MM.1S (cell line): ENCODE measurements at regions not wholly inside any gene's neighbourhood (a gene's known extent, or its start where the extent isn't known, plus 50 kb on each side); places are given as distances from the start of the nearest gene placed in this dataset.

Source experiments
- DNase-seq: peaks from one replicate; pipeline ENCODE4 v3.0.0-alpha.2; 2015
- H2AFZ ChIP-seq: fragments of 300-600 bp; sonication (generic); 2 replicates; pipeline ENCODE4 v1.6.0; 2016; ENCODE audit warnings: antibody characterized with exemption, low read length
- H3F3A ChIP-seq: fragments of 300-600 bp; sonication (generic); 2 replicates; pipeline ENCODE4 v1.6.1; 2016; ENCODE audit warnings: mild to moderate bottlenecking, antibody characterized with exemption, low read length, moderate library complexity, mixed read lengths; ENCODE audit not compliant: insufficient read depth
- H3K27ac ChIP-seq: fragments of 300-600 bp; sonication (generic); 2 replicates; pipeline ENCODE4 v1.5.1; 2016; ENCODE audit warnings: mild to moderate bottlenecking, low read length
- H3K27me3 ChIP-seq: fragments of 300-600 bp; sonication (generic); replicated peaks from 2 replicates; pipeline ENCODE4 v1.6.0; 2016; ENCODE audit warnings: low read length; ENCODE audit not compliant: insufficient read depth
- H3K36me3 ChIP-seq: fragments of 300-600 bp; sonication (generic); replicated peaks from 2 replicates; pipeline ENCODE4 v1.6.1; 2016; ENCODE audit warnings: mild to moderate bottlenecking, low read length, mixed read lengths; ENCODE audit not compliant: insufficient read depth
- H3K4me1 ChIP-seq: fragments of 300-600 bp; sonication (generic); 2 replicates; pipeline ENCODE4 v1.6.1; 2016; ENCODE audit warnings: low read length, mixed read lengths
- H3K4me2 ChIP-seq: fragments of 300-600 bp; sonication (generic); 2 replicates; pipeline ENCODE4 v1.6.0; 2016; ENCODE audit warnings: low read depth, low read length
- H3K4me3 ChIP-seq: fragments of 300-600 bp; sonication (generic); 2 replicates; pipeline ENCODE4 v1.5.1; 2016; ENCODE audit warnings: low read length, mixed read lengths
- H3K79me2 ChIP-seq: fragments of 300-600 bp; sonication (generic); 2 replicates; pipeline ENCODE4 v1.6.1; 2016; ENCODE audit warnings: mixed run types, low read length, mixed read lengths
- H3K9ac ChIP-seq: fragments of 300-600 bp; sonication (generic); 2 replicates; pipeline ENCODE4 v1.6.1; 2016; ENCODE audit warnings: low read length, mixed read lengths
- H3K9me2 ChIP-seq: fragments of 300-600 bp; sonication (generic); replicated peaks from 2 replicates; pipeline ENCODE4 v1.6.1; 2016; ENCODE audit warnings: mild to moderate bottlenecking, low read length, mixed read lengths; ENCODE audit not compliant: insufficient read depth
- H3K9me3 ChIP-seq: fragments of 300-600 bp; sonication (generic); replicated peaks from 2 replicates; pipeline ENCODE4 v1.6.1; 2016; ENCODE audit warnings: mild to moderate bottlenecking, low read length, mixed read lengths; ENCODE audit not compliant: insufficient read depth
- H4K20me1 ChIP-seq: fragments of 300-600 bp; sonication (generic); 2 replicates; pipeline ENCODE4 v1.6.1; 2016; ENCODE audit warnings: mild to moderate bottlenecking, low read length, moderate library complexity, mixed read lengths; ENCODE audit not compliant: insufficient read depth
- EZH2 ChIP-seq: fragments of 300-600 bp; sonication (generic); optimal IDR thresholded peaks from 2 replicates; pipeline ENCODE3; 2017; ENCODE audit warnings: low read depth, mild to moderate bottlenecking, antibody characterized with exemption, low read length, mixed read lengths
- EZH2phosphoT487 ChIP-seq: fragments of 300-600 bp; sonication (generic); IDR thresholded peaks from 2 replicates; pipeline ENCODE4 v1.6.1; 2018; ENCODE audit warnings: antibody characterized with exemption, low read length
- TF ChIP-seq, protein P1 (sequence below): fragments of 300-600 bp; sonication (generic); IDR thresholded peaks from 2 replicates; pipeline ENCODE4 v1.5.1; 2016; ENCODE audit warnings: antibody characterized with exemption, low read length, mixed read lengths

DNA sequence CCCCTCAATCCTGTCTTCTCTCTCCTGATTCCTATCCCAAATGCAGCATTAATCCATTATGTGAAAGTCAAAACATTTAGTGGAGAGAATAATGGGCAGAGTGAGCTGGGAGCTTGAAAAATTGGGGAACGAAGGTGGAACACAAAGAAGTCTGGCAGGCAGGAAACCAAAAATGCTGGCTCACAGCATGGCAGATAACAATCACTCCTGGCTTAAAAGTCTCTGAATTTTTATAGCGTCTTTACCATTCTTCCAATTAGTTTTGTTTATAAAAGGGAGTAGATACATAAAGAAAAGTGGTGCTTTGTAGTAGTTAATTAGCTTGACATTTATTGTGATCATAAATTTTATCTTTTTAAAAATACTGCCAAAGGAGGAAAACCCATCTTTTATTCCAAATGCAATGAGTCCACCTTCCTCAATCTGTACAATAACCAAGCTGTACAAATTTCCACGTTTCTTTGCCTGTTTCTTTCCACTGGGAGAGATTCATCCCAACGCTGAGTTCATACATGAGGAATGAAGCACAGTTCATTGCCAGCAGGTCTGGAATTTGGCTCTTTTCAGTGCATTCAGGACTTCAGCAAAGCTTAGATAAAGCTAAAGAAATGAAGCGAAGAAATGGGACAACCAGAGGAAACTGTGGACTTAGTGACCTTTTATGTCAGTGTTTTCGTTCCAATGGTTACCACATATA, 174.7 kb downstream of the HMHB1 start:
- Histone ChIP-seq H3F3A (no peaks in the 10 kb centered on the region), H2AFZ (no peak overlapping the region), H3K4me1 (no peaks in the 10 kb centered on the region), H3K27me3 (no peaks in the 10 kb centered on the region), H3K79me2 (no peaks in the 10 kb centered on the region), H3K9me2 (no peaks in the 10 kb centered on the region), H3K9ac (no peak overlapping the region), H4K20me1 (no peaks in the 10 kb centered on the region), H3K4me3 (no peak overlapping the region), H3K4me2 (no peak overlapping the region), H3K27ac (no peak overlapping the region), H3K36me3 (no peaks in the 10 kb centered on the region), H3K9me3 (no peaks in the 10 kb centered on the region)
- no peak for DNase-seq
- no peak for TF ChIP-seq EZH2phosphoT487
- TF ChIP-seq EZH2: no peak

DNA sequence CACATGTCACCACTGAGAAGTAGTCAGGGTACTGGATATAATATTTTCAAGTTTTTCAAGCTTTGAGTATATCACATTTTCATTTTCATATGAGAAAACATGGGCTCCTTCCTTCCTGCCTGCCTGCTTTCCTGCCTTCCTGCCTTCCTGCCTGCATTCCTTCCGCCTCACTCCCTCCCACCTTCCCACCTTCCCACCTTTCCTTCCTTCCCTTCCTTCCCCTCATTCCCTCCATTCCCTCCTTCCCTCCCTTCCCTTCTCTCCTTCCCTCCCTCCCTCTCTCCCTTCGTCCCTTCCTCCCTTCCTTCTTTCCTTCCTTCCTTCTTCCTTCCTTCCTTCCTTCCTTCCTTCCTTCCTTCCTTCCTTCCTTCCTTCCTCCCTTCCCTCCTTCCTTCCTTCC, 175.3 kb downstream of the HMHB1 start:
- Histone ChIP-seq H4K20me1 (no peaks in the 10 kb centered on the region), H3F3A (no peaks in the 10 kb centered on the region), H2AFZ (no peak overlapping the region), H3K36me3 (no peaks in the 10 kb centered on the region), H3K9ac (no peak overlapping the region), H3K9me3 (no peaks in the 10 kb centered on the region), H3K79me2 (no peaks in the 10 kb centered on the region), H3K4me3 (no peak overlapping the region), H3K9me2 (no peaks in the 10 kb centered on the region), H3K27me3 (no peaks in the 10 kb centered on the region), H3K4me1 (no peaks in the 10 kb centered on the region), H3K27ac (no peak overlapping the region), H3K4me2 (no peak overlapping the region)
- TF ChIP-seq, protein P1, sequence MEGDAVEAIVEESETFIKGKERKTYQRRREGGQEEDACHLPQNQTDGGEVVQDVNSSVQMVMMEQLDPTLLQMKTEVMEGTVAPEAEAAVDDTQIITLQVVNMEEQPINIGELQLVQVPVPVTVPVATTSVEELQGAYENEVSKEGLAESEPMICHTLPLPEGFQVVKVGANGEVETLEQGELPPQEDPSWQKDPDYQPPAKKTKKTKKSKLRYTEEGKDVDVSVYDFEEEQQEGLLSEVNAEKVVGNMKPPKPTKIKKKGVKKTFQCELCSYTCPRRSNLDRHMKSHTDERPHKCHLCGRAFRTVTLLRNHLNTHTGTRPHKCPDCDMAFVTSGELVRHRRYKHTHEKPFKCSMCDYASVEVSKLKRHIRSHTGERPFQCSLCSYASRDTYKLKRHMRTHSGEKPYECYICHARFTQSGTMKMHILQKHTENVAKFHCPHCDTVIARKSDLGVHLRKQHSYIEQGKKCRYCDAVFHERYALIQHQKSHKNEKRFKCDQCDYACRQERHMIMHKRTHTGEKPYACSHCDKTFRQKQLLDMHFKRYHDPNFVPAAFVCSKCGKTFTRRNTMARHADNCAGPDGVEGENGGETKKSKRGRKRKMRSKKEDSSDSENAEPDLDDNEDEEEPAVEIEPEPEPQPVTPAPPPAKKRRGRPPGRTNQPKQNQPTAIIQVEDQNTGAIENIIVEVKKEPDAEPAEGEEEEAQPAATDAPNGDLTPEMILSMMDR: no peak
- no peak for TF ChIP-seq EZH2phosphoT487
- TF ChIP-seq EZH2: no peak
- no peak for DNase-seq

DNA sequence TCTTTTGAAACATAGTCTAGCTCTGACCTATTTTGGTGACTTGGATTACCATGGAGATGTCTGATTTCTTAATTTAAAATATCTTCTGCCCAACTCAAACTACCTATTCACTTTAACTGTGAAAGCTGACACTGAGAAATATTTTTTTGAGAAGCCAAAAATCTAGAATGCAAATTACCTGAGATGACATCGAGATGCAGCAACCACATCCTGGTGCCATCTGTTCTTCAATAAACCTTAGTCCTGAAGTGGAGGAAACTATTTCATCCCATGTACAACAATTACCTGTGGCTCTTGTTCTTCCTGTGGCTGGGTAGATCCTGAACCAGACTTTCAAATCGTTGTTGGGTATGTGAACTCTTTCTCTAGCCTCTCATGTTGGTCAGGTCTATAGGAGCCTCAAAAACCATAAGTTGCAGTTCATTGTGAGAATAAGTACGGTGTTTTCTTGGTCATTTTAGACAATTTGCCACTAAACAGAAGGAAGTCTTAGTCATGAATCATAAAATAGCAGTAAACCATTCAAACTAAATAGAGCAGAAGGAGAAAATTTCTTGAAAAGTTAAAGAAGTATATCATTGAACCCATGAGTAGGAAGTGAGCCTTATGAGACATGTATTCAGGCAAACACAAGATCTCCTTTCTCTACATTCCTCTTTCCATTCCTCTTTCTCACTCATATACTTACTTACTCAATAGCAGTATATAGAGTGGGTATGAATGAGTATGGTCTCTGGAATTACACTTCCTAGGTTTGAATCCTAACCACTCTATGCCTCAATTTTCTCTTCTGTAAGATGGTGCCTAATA, 176.0 kb downstream of the HMHB1 start:
- peak; percentile 29 for DNase-seq

More for the DNA sequence above, 176.0 kb downstream of the HMHB1 start:
- no peak overlapping the region for H3K4me2 ChIP-seq
- H3K27ac ChIP-seq: no peak overlapping the region
- H3K4me3 ChIP-seq: no peak overlapping the region
- no peaks in the 10 kb centered on the region for H3K9me3 ChIP-seq
- no peaks in the 10 kb centered on the region for H4K20me1 ChIP-seq
- no peaks in the 10 kb centered on the region for H3K27me3 ChIP-seq
- H2AFZ ChIP-seq: no peak overlapping the region
- H3K4me1 ChIP-seq: no peaks in the 10 kb centered on the region
- H3F3A ChIP-seq: no peaks in the 10 kb centered on the region
- H3K9me2 ChIP-seq: no peaks in the 10 kb centered on the region
- TF ChIP-seq EZH2 (no peak), EZH2phosphoT487 (no peak)
- TF ChIP-seq, protein P1: no peak
- H3K36me3 ChIP-seq: no peaks in the 10 kb centered on the region
- no peak overlapping the region for H3K9ac ChIP-seq
- H3K79me2 ChIP-seq: no peaks in the 10 kb centered on the region
